IMR-90 (cell line): ENCODE measurements at regions not wholly inside any gene's neighbourhood (a gene's known extent, or its start where the extent isn't known, plus 50 kb on each side); places are given as distances from the start of the nearest gene placed in this dataset.

Source experiments
- ATAC-seq: fragments of 200-7000 bp; cut with Tn5 transposase; 2 replicates; pipeline ENCODE4 v1.9.1; 2020; ENCODE audit warnings: low read depth, mild to moderate bottlenecking, moderate library complexity
- BruUV-seq: library from RNA; stranded (reverse); fragments of 400-500 nt; replicated peaks from 2 replicates; lab custom pipeline; 2021; lab: Mats Ljungman, UMichigan
- CTCF ChIA-PET: fragments of 300-600 bp; formaldehyde crosslinking; extraction: SDS; loops from one replicate; lab custom pipeline; 2021; ENCODE audit warnings: antibody characterized with exemption; lab: Yijun Ruan, JAX
- POLR2A ChIA-PET: fragments of 300-600 bp; sonication (Branson Sonifier 250); formaldehyde crosslinking; loops from one replicate; lab custom pipeline; 2022; ENCODE audit warnings: antibody characterized with exemption; ENCODE audit not compliant: unreplicated experiment; lab: Charles Lee
- DNase-seq: peaks from one replicate; pipeline ENCODE4 v3.0.0; 2013
- H2AFZ ChIP-seq: replicated peaks from 2 replicates; pipeline ENCODE3; 2013; ENCODE audit warnings: low read length, mild to moderate bottlenecking; ENCODE audit not compliant: poor library complexity
- H2AK5ac ChIP-seq: 2 replicates; pipeline ENCODE4 v1.6.1; 2013; ENCODE audit warnings: low read depth, low read length, inconsistent platforms
- H2AK9ac ChIP-seq: replicated peaks from 2 replicates; pipeline ENCODE3; 2013; ENCODE audit warnings: mild to moderate bottlenecking, low read depth, low read length, moderate library complexity; ENCODE audit not compliant: poor library complexity
- H2BK120ac ChIP-seq: 2 replicates; pipeline ENCODE4 v1.6.1; 2013; ENCODE audit warnings: low read depth, low read length, inconsistent platforms
- H2BK15ac ChIP-seq: 3 replicates; pipeline ENCODE4 v1.6.1; 2013; ENCODE audit warnings: low read depth, low read length, inconsistent platforms
- H2BK20ac ChIP-seq: 2 replicates; pipeline ENCODE4 v1.6.1; 2013; ENCODE audit warnings: low read depth, mild to moderate bottlenecking, inconsistent platforms, low read length, moderate library complexity
- H2BK5ac ChIP-seq: 2 replicates; pipeline ENCODE4 v1.6.1; 2013; ENCODE audit warnings: mild to moderate bottlenecking, low read depth, low read length, inconsistent platforms; ENCODE audit not compliant: poor library complexity, severe bottlenecking
- H3K14ac ChIP-seq: replicated peaks from 2 replicates; pipeline ENCODE4 v1.6.1; 2013; ENCODE audit warnings: low read depth, low read length, inconsistent platforms
- H3K18ac ChIP-seq: 2 replicates; pipeline ENCODE4 v1.6.1; 2013; ENCODE audit warnings: low read depth, low read length, control low read depth
- H3K23ac ChIP-seq: 2 replicates; pipeline ENCODE4 v1.6.1; 2013; ENCODE audit warnings: low read depth, low read length, inconsistent platforms
- H3K27ac ChIP-seq: 2 replicates; pipeline ENCODE4 v1.5.1; 2013; ENCODE audit warnings: mild to moderate bottlenecking, control low read depth, low read length; ENCODE audit not compliant: insufficient read depth
- H3K27me3 ChIP-seq: 2 replicates; pipeline ENCODE4 v1.6.1; 2013; ENCODE audit warnings: low read length; ENCODE audit not compliant: control insufficient read depth, insufficient read depth
- H3K36me3 ChIP-seq: 2 replicates; pipeline ENCODE4 v1.6.1; 2013; ENCODE audit warnings: low read length, mixed read lengths; ENCODE audit not compliant: control insufficient read depth, insufficient read depth
- H3K4ac ChIP-seq: 2 replicates; pipeline ENCODE4 v1.6.1; 2013; ENCODE audit warnings: low read depth, low read length, inconsistent platforms
- H3K4me1 ChIP-seq: 2 replicates; pipeline ENCODE4 v1.6.1; 2013; ENCODE audit warnings: low read length, mixed read lengths; ENCODE audit not compliant: control insufficient read depth, insufficient read depth
- H3K4me2 ChIP-seq: 2 replicates; pipeline ENCODE4 v1.6.1; 2013; ENCODE audit warnings: low read depth, mild to moderate bottlenecking, control low read depth, low read length, moderate library complexity
- H3K4me3 ChIP-seq: 2 replicates; pipeline ENCODE4 v1.5.1; 2013; ENCODE audit warnings: low read depth, mild to moderate bottlenecking, control low read depth, low read length, moderate library complexity; ENCODE audit not compliant: insufficient read depth
- H3K56ac ChIP-seq: 2 replicates; pipeline ENCODE4 v1.6.1; 2013; ENCODE audit warnings: low read length, inconsistent platforms; ENCODE audit not compliant: insufficient read depth; ENCODE audit errors: extremely low read depth
- H3K79me1 ChIP-seq, 2 experiments: 2 replicates each; pipeline ENCODE4 v1.6.1; 2013; ENCODE audit warnings: low read length in 2 of 2, inconsistent platforms in 1 of 2, low read depth in 1 of 2
- H3K9ac ChIP-seq: 2 replicates; pipeline ENCODE4 v1.6.1; 2013; ENCODE audit warnings: low read depth, low read length, control low read depth
- H3K9me1 ChIP-seq: 2 replicates; pipeline ENCODE4 v1.6.1; 2013; ENCODE audit warnings: low read length, inconsistent platforms; ENCODE audit not compliant: insufficient read depth
- H3K9me3 ChIP-seq: 2 replicates; pipeline ENCODE4 v1.6.1; 2013; ENCODE audit warnings: low read length; ENCODE audit not compliant: control insufficient read depth, insufficient read depth
- H4K20me1 ChIP-seq: 2 replicates; pipeline ENCODE4 v1.6.1; 2013; ENCODE audit warnings: low read length, inconsistent platforms; ENCODE audit not compliant: insufficient read depth
- H4K5ac ChIP-seq: 2 replicates; pipeline ENCODE4 v1.6.1; 2013; ENCODE audit warnings: mild to moderate bottlenecking, low read depth, low read length, control low read depth
- H4K8ac ChIP-seq, 2 experiments: 2 replicates each; pipeline ENCODE4 v1.6.1; 2013; ENCODE audit warnings: low read depth in 2 of 2, low read length in 2 of 2, control low read depth in 1 of 2, inconsistent platforms in 1 of 2
- H4K91ac ChIP-seq: 2 replicates; pipeline ENCODE4 v1.6.1; 2013; ENCODE audit warnings: low read depth, low read length, inconsistent platforms; ENCODE audit not compliant: insufficient read depth
- BHLHE40 ChIP-seq: fragments of 150-350 bp; IDR thresholded peaks from 2 replicates; pipeline ENCODE4 v1.6.1; 2016; ENCODE audit warnings: mild to moderate bottlenecking, low read depth, low read length
- CEBPB ChIP-seq: IDR thresholded peaks from 2 replicates; pipeline ENCODE4 v1.6.1; 2012; ENCODE audit warnings: low read depth, low read length, improper control_type of control experiment
- CHD1 ChIP-seq: IDR thresholded peaks from 2 replicates; pipeline ENCODE4 v1.6.1; 2012; ENCODE audit warnings: low read depth, low read length, improper control_type of control experiment
- FOS ChIP-seq: fragments of 150-350 bp; IDR thresholded peaks from 2 replicates; pipeline ENCODE4 v1.6.1; 2016; ENCODE audit warnings: low read depth, low read length
- MAFK ChIP-seq: IDR thresholded peaks from 2 replicates; pipeline ENCODE4 v1.6.1; 2012; ENCODE audit warnings: low read depth, low read length, improper control_type of control experiment
- MAZ ChIP-seq: IDR thresholded peaks from 2 replicates; pipeline ENCODE4 v1.6.1; 2012; ENCODE audit warnings: low read depth, mild to moderate bottlenecking, low read length, improper control_type of control experiment, moderate library complexity, borderline replicate concordance
- MXI1 ChIP-seq: IDR thresholded peaks from 2 replicates; pipeline ENCODE4 v1.6.1; 2012; ENCODE audit warnings: low read depth, mild to moderate bottlenecking, low read length, moderate library complexity, borderline replicate concordance
- NFE2L2 ChIP-seq: fragments of 150-350 bp; IDR thresholded peaks from 2 replicates; pipeline ENCODE4 v1.6.1; 2016; ENCODE audit warnings: low read depth, mild to moderate bottlenecking, low read length
- POLR2A ChIP-seq: IDR thresholded peaks from 2 replicates; pipeline ENCODE4 v1.6.1; 2012; ENCODE audit warnings: mild to moderate bottlenecking, low read depth, low read length
- RAD21 ChIP-seq: IDR thresholded peaks from 2 replicates; pipeline ENCODE4 v1.6.1; 2012; ENCODE audit warnings: low read length, improper control_type of control experiment
- RCOR1 ChIP-seq: IDR thresholded peaks from 2 replicates; pipeline ENCODE4 v1.6.1; 2012; ENCODE audit warnings: mild to moderate bottlenecking, low read length, improper control_type of control experiment; ENCODE audit not compliant: insufficient replicate concordance
- RFX5 ChIP-seq: IDR thresholded peaks from 2 replicates; pipeline ENCODE4 v1.8.0; 2012; ENCODE audit warnings: low read depth, mild to moderate bottlenecking, low read length, moderate library complexity
- SMC3 ChIP-seq: fragments of 150-350 bp; IDR thresholded peaks from 2 replicates; pipeline ENCODE4 v1.6.1; 2016; ENCODE audit warnings: low read depth, mild to moderate bottlenecking, antibody characterized with exemption, low read length, moderate library complexity
- dilution Hi-C: fragments of 300-500 bp; cut with HindIII; formaldehyde crosslinking; loops from one replicate; pipeline ENCODE4 v1.14.3; 2018; ENCODE audit warnings: low sequenced_read_pairs; ENCODE audit not compliant: unreplicated experiment
- in situ Hi-C: fragments of 300-500 bp; cut with MboI; formaldehyde crosslinking; loops from 3 replicates; pipeline ENCODE4 v1.14.3; 2019; ENCODE audit warnings: low sequenced_read_pairs, inconsistent platforms, mixed read lengths
- intact Hi-C: fragments of 100-400 bp; cut with micrococcal nuclease; formaldehyde crosslinking; loops from 2 replicates; pipeline ENCODE4 v1.10.0; 2022
- TF ChIP-seq, protein P1 (sequence below): fragments of 150-350 bp; IDR thresholded peaks from 2 replicates; pipeline ENCODE4 v1.6.1; 2016; ENCODE audit warnings: low read depth, mild to moderate bottlenecking, low read length, moderate library complexity, borderline replicate concordance
- TF ChIP-seq, protein P2 (sequence below): conservative IDR thresholded peaks from 2 replicates; pipeline ENCODE4 v1.5.1; 2012; ENCODE audit warnings: mild to moderate bottlenecking, low read depth, low read length, improper control_type of control experiment
- TF ChIP-seq, protein P3 (sequence below): fragments of 150-350 bp; IDR thresholded peaks from 2 replicates; pipeline ENCODE4 v1.6.1; 2017; ENCODE audit warnings: mild to moderate bottlenecking, antibody characterized with exemption, low read length, low read depth

DNA sequence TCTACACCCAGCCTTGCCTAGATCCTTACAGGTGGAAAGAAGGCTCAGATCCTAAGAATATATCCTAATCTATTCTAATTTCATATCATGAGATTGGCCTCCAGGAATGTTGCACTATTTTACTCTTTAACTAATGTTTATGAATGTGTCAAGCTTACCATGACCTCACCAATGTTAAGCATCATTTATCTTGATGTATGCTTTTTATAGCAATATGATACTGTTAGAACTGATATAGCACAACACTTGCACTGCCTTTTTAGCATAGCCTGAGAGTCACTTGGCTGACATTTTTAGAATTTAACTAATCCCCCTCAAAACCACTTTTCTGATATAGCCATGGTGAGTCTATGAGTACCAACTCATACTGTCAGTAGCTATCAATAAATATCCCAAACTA is 191.5 kb upstream of the NR2F2 start:
- Histone ChIP-seq H3K4ac (no peak overlapping the region), H3K9ac (no peak overlapping the region), H2AFZ (no peak overlapping the region), H3K4me3 (no peak overlapping the region), H4K91ac (no peak overlapping the region), H3K4me1 (no peaks in the 10 kb centered on the region), H3K79me1 (no peaks in the 10 kb centered on the region), H3K27ac (no peak overlapping the region), H3K27me3 (no peaks in the 10 kb centered on the region), H2AK9ac (no peak overlapping the region), H4K5ac (no peak overlapping the region), H4K20me1 (no peaks in the 10 kb centered on the region), H3K56ac (no peak overlapping the region), H3K18ac (no peak overlapping the region), H3K36me3 (no peaks in the 10 kb centered on the region), H3K23ac (no peak overlapping the region), H2BK20ac (no peak overlapping the region), H3K14ac (no peak overlapping the region), H4K8ac (no peak overlapping the region), H3K9me1 (no peaks in the 10 kb centered on the region), H3K9me3 (0 out of 2 replicates have a peak, but pooled peaks cover 2% of the 10 kb centered on the region), H3K4me2 (no peak overlapping the region), H2AK5ac (no peak overlapping the region), H2BK5ac (no peak overlapping the region), H2BK15ac (no peak overlapping the region), H2BK120ac (no peak overlapping the region)
- no peak for DNase-seq
- BruUV-seq, result no TSS peak
- in situ Hi-C loops, result no loop called here
- dilution Hi-C loops, result no loop called here
- intact Hi-C loops, result no loop called here
- TF ChIP-seq POLR2A (no peak), SMC3 (no peak), RCOR1 (no peak), MXI1 (no peak), NFE2L2 (no peak), RFX5 (no peak), MAFK (no peak), RAD21 (no peak), MAZ (no peak), CHD1 (no peak), BHLHE40 (no peak), FOS (no peak), CEBPB (no peak)
- TF ChIP-seq, protein P1, sequence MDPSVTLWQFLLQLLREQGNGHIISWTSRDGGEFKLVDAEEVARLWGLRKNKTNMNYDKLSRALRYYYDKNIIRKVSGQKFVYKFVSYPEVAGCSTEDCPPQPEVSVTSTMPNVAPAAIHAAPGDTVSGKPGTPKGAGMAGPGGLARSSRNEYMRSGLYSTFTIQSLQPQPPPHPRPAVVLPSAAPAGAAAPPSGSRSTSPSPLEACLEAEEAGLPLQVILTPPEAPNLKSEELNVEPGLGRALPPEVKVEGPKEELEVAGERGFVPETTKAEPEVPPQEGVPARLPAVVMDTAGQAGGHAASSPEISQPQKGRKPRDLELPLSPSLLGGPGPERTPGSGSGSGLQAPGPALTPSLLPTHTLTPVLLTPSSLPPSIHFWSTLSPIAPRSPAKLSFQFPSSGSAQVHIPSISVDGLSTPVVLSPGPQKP, result no peak
- TF ChIP-seq, protein P2, sequence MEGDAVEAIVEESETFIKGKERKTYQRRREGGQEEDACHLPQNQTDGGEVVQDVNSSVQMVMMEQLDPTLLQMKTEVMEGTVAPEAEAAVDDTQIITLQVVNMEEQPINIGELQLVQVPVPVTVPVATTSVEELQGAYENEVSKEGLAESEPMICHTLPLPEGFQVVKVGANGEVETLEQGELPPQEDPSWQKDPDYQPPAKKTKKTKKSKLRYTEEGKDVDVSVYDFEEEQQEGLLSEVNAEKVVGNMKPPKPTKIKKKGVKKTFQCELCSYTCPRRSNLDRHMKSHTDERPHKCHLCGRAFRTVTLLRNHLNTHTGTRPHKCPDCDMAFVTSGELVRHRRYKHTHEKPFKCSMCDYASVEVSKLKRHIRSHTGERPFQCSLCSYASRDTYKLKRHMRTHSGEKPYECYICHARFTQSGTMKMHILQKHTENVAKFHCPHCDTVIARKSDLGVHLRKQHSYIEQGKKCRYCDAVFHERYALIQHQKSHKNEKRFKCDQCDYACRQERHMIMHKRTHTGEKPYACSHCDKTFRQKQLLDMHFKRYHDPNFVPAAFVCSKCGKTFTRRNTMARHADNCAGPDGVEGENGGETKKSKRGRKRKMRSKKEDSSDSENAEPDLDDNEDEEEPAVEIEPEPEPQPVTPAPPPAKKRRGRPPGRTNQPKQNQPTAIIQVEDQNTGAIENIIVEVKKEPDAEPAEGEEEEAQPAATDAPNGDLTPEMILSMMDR, result no peak
- TF ChIP-seq, protein P3, sequence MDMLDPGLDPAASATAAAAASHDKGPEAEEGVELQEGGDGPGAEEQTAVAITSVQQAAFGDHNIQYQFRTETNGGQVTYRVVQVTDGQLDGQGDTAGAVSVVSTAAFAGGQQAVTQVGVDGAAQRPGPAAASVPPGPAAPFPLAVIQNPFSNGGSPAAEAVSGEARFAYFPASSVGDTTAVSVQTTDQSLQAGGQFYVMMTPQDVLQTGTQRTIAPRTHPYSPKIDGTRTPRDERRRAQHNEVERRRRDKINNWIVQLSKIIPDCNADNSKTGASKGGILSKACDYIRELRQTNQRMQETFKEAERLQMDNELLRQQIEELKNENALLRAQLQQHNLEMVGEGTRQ, result no peak
- no peak for ATAC-seq
- ChIA-PET POLR2A (no interaction called here), CTCF (no interaction called here)
